ENCODE measurements at regions not wholly inside any gene's neighbourhood (a gene's known extent, or its start where the extent isn't known, plus 50 kb on each side); places are given as distances from the start of the nearest gene placed in this dataset.
"Not testable (repeated sequence)": the region's sequence is repeated elsewhere in the genome, so short reads cannot be mapped to it uniquely, and the experiment has no call there.

- TF ChIP-seq CTCF (IDR thresholded peaks at IDR 0.05; ENCODE audit: insufficient read depth, missing control alignments) = no peak
- FAIRE-seq = no peak
- DNase-seq (ENCODE audit: insufficient read length, low spot score) = no peak
Observed at GRCh38 chr12:23361971-23362370, 587.5 kb downstream of the SOX5 start.

- DNase-seq (ENCODE audit: insufficient read length, low spot score) = no peak
- FAIRE-seq = no peak
- no peak for TF ChIP-seq CTCF (IDR thresholded peaks at IDR 0.05; ENCODE audit: insufficient read depth, missing control alignments)
Observed at GRCh38 chr12:23368590-23368989, 580.9 kb downstream of the SOX5 start.

- no peak for TF ChIP-seq CTCF (IDR thresholded peaks at IDR 0.05; ENCODE audit: insufficient read depth, missing control alignments)
- no peak for FAIRE-seq
- no peak for DNase-seq (ENCODE audit: insufficient read length, low spot score)
Observed at GRCh38 chr12:23375621-23376020, 573.8 kb downstream of the SOX5 start.

- DNase-seq (ENCODE audit: insufficient read length, low spot score) (no peak), FAIRE-seq (no peak)
- TF ChIP-seq CTCF (IDR thresholded peaks at IDR 0.05; ENCODE audit: insufficient read depth, missing control alignments) = no peak
Observed at GRCh38 chr12:23376238-23376637, 573.2 kb downstream of the SOX5 start.

- no peak for TF ChIP-seq CTCF (IDR thresholded peaks at IDR 0.05; ENCODE audit: insufficient read depth, missing control alignments)
- DNase-seq (ENCODE audit: insufficient read length, low spot score) = no peak
- no peak for FAIRE-seq
Observed at GRCh38 chr12:23380419-23381100, 568.9 kb downstream of the SOX5 start.

- not testable (repeated sequence) for DNase-seq (ENCODE audit: insufficient read length, low spot score); FAIRE-seq
Observed at GRCh38 chr12:23388898-23389297, 560.6 kb downstream of the SOX5 start.

- not testable (repeated sequence) for DNase-seq (ENCODE audit: insufficient read length, low spot score); FAIRE-seq
Observed at GRCh38 chr12:23389315-23389714, 560.2 kb downstream of the SOX5 start.

- FAIRE-seq (no peak), DNase-seq (ENCODE audit: insufficient read length, low spot score) (no peak)
- TF ChIP-seq CTCF (IDR thresholded peaks at IDR 0.05; ENCODE audit: insufficient read depth, missing control alignments) = no peak
Observed at GRCh38 chr12:23399402-23399933, 550.0 kb downstream of the SOX5 start.
